ENCODE measurements at regions not wholly inside any gene's neighbourhood (a gene's known extent, or its start where the extent isn't known, plus 50 kb on each side); places are given as distances from the start of the nearest gene placed in this dataset.

GRCh38 chr7:94205529-94205928 lies 189.2 kb upstream of the COL1A2 start:
- H3K4me3 ChIP-seq, result no peak overlapping the region
- intact Hi-C loops (cut with DNase I), result no loop called here
- TF ChIP-seq POLR2AphosphoS5 (IDR thresholded peaks at IDR 0.05), result no peak
- no peak for TF ChIP-seq EP300 (IDR thresholded peaks at IDR 0.05)
- TF ChIP-seq POLR2A (IDR thresholded peaks at IDR 0.05), result no peak
- TF ChIP-seq, protein P1, sequence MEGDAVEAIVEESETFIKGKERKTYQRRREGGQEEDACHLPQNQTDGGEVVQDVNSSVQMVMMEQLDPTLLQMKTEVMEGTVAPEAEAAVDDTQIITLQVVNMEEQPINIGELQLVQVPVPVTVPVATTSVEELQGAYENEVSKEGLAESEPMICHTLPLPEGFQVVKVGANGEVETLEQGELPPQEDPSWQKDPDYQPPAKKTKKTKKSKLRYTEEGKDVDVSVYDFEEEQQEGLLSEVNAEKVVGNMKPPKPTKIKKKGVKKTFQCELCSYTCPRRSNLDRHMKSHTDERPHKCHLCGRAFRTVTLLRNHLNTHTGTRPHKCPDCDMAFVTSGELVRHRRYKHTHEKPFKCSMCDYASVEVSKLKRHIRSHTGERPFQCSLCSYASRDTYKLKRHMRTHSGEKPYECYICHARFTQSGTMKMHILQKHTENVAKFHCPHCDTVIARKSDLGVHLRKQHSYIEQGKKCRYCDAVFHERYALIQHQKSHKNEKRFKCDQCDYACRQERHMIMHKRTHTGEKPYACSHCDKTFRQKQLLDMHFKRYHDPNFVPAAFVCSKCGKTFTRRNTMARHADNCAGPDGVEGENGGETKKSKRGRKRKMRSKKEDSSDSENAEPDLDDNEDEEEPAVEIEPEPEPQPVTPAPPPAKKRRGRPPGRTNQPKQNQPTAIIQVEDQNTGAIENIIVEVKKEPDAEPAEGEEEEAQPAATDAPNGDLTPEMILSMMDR (IDR thresholded peaks at IDR 0.05), result no peak

DNA sequence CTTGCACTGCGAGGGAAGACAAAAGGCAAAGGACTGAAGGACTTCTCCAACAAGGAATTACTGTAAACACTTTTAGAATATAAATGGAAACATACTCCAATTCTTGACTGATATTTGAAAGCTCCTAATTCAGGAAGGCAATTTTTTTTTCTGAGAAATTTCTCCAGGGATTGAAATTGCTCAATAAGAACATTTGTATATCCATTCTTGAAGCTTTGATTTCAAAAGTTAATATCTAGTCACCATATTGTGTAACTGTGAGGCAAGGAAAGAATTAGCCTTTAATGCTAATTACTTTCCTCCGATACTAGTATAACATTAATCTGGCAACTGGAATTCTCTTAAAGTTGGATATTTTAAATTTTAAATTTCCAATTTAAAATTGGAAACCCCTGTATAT lies 188.4 kb upstream of the COL1A2 start:
- no peaks in the 10 kb centered on the region for H3K9me3 ChIP-seq
- no peaks in the 10 kb centered on the region for H3K27me3 ChIP-seq
- intact Hi-C loops (cut with DNase I), result no loop called here
- no peaks in the 10 kb centered on the region for H3K4me1 ChIP-seq
- WGBS, 2 donors, result 86 to 91% methylated on average over 2 of the region's 2 CpGs
- TF ChIP-seq POLR2A (IDR thresholded peaks at IDR 0.05) (no peak), POLR2AphosphoS5 (IDR thresholded peaks at IDR 0.05) (no peak), EP300 (IDR thresholded peaks at IDR 0.05) (no peak)
- TF ChIP-seq, protein P1 (IDR thresholded peaks at IDR 0.05), result no peak
- H3K27ac ChIP-seq, result no peak overlapping the region
- DNase-seq, result no peak
- no peak overlapping the region for H3K4me3 ChIP-seq
- H3K36me3 ChIP-seq, result no peaks in the 10 kb centered on the region

More at GRCh38 chr7:94205529-94205928, 189.2 kb upstream of the COL1A2 start:
- DNase-seq, result no peak
- no peaks in the 10 kb centered on the region for H3K36me3 ChIP-seq
- no peaks in the 10 kb centered on the region for H3K27me3 ChIP-seq
- no peaks in the 10 kb centered on the region for H3K4me1 ChIP-seq
- no peaks in the 10 kb centered on the region for H3K9me3 ChIP-seq
- WGBS, 2 donors, result 78 to 85% methylated on average over 2 of the region's 2 CpGs
- no peak overlapping the region for H3K27ac ChIP-seq

DNA sequence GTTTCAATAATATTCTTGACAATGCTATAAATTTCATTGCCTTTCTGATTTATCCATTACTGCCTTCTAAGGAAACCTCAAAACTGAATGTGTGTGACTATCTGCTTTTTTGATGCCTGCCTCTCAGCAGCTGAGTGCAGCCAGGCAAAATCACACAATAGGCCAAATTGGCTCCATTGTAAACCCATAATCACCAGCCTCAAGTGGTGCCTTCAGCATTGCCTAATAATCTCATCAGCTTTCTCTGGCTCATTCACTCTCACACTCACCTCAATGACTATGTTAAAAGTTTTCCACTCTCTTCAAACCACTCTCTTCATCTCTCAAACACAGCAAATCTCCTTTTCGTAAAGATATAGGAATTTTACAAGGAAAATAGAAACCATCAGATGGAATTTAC lies 182.5 kb upstream of the COL1A2 start:
- H3K36me3 ChIP-seq, result no peaks in the 10 kb centered on the region
- TF ChIP-seq POLR2A (IDR thresholded peaks at IDR 0.05), result no peak
- TF ChIP-seq POLR2AphosphoS5 (IDR thresholded peaks at IDR 0.05), result no peak
- TF ChIP-seq, protein P1 (IDR thresholded peaks at IDR 0.05), result no peak
- TF ChIP-seq EP300 (IDR thresholded peaks at IDR 0.05), result no peak
- H3K27ac ChIP-seq, result no peak overlapping the region
- no peak overlapping the region for H3K4me3 ChIP-seq
- whole genome bisulfite sequencing, 2 donors, result 92 to 93% methylated on average over 1 of the region's 1 CpG
- H3K4me1 ChIP-seq, result no peaks in the 10 kb centered on the region
- no peaks in the 10 kb centered on the region for H3K9me3 ChIP-seq
- no peaks in the 10 kb centered on the region for H3K27me3 ChIP-seq
- intact Hi-C loops (cut with DNase I), result no loop called here
- DNase-seq, result no peak

DNA sequence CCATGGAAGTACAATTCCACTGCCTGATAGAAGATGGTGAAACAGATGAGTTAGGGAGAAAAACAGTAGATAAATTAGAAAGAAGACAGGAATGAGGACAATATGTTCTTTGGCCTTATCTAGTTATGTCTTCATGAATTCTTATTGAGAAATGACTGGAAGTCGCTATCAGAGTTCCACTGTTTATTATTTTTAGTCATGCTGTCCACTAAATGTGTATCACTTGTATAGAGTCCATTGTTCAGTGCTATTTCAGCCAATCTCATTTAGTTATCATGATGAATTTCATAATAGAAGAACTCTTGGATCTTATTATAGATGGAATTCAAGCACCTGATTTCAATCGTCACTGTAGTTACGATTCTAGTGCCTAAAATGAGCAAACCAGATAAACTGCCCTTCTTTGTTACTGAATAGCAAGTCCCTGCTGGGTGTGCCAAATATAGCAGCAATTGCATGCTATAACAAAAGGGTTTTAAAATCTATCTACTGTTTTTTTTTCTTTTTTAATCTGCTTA lies 177.7 kb upstream of the COL1A2 start:
- no peak for DNase-seq
- WGBS, 2 donors, result 42 to 82% methylated on average over 3 of the region's 3 CpGs
- Histone ChIP-seq H3K36me3 (no peaks in the 10 kb centered on the region), H3K4me1 (no peaks in the 10 kb centered on the region), H3K27ac (no peak overlapping the region), H3K4me3 (no peak overlapping the region), H3K9me3 (no peaks in the 10 kb centered on the region), H3K27me3 (no peaks in the 10 kb centered on the region)
- TF ChIP-seq, protein P1 (IDR thresholded peaks at IDR 0.05), result no peak
- TF ChIP-seq EP300 (IDR thresholded peaks at IDR 0.05), result no peak
- TF ChIP-seq POLR2A (IDR thresholded peaks at IDR 0.05), result no peak
- peak in 3 of 4 donors; percentile 18 to 38 (median 36) for TF ChIP-seq POLR2AphosphoS5 (IDR thresholded peaks at IDR 0.05)
- intact Hi-C loops (cut with DNase I), result no loop called here

GRCh38 chr7:94217766-94218165 lies 176.9 kb upstream of the COL1A2 start:
- H3K9me3 ChIP-seq, result no peaks in the 10 kb centered on the region
- no peak for TF ChIP-seq POLR2A (IDR thresholded peaks at IDR 0.05)
- no peak overlapping the region for H3K4me3 ChIP-seq
- no peak overlapping the region for H3K27ac ChIP-seq
- DNase-seq, result no peak
- no peaks in the 10 kb centered on the region for H3K27me3 ChIP-seq
- WGBS, 2 donors, result 55 to 82% methylated on average over 2 of the region's 2 CpGs
- intact Hi-C loops (cut with DNase I), result no loop called here
- H3K4me1 ChIP-seq, result no peaks in the 10 kb centered on the region
- no peaks in the 10 kb centered on the region for H3K36me3 ChIP-seq

Data from sigmoid colon (tissue), 6 donors.